ENCODE measurements at regions not wholly inside any gene's neighbourhood (a gene's known extent, or its start where the extent isn't known, plus 50 kb on each side); places are given as distances from the start of the nearest gene placed in this dataset.

DNA sequence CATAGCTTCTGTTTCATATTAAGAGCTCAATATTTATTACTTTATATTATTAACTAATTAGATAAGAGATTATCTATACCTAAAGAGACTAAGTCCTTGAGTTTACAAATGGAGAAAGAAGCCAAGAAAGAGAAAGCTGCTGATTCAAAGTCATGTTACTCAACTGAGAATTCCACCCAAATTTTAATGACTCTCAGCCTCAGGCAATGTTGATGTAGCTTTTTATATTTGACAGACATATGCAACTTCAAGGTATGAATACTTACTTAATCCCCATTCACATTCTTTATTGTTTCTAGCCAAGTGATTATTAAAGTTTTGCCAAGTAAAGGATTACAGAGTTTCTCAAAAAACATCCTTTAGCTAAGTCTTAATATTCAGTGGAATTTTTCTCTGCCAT is 527.5 kb upstream of the NMUR2 start:
- H3K27ac ChIP-seq (ENCODE audit: low read length) = no peak overlapping the region
- no peak overlapping the region for H3K4me3 ChIP-seq (ENCODE audit: low read depth in 1 of 2, low read length in 2 of 2)
- H3K27me3 ChIP-seq (ENCODE audit: insufficient read depth, low read length, poor library complexity) = no peaks in the 10 kb centered on the region
- H3K9ac ChIP-seq (ENCODE audit: low read depth, low read length) = no peak overlapping the region
- H3K4me2 ChIP-seq (ENCODE audit: insufficient read depth, low read length) = no peak overlapping the region
- no peaks in the 10 kb centered on the region for H3K9me3 ChIP-seq (ENCODE audit: insufficient read depth, low read length, severe bottlenecking)
- no peaks in the 10 kb centered on the region for H3K79me2 ChIP-seq (ENCODE audit: insufficient read depth, low read length)
- H3K36me3 ChIP-seq (ENCODE audit: insufficient read depth, low read length) = no peaks in the 10 kb centered on the region
- no peaks in the 10 kb centered on the region for H3K4me1 ChIP-seq (ENCODE audit: insufficient read depth, low read length)
- H2AFZ ChIP-seq (ENCODE audit: low read depth, low read length) = no peak overlapping the region
- no peaks in the 10 kb centered on the region for H4K20me1 ChIP-seq (ENCODE audit: insufficient read depth, low read length)
- DNase-seq (no peak), ATAC-seq (ENCODE audit: insufficient read depth, low read depth) (no peak)
- TF ChIP-seq CTCF (IDR thresholded peaks at IDR 0.05; ENCODE audit: borderline replicate concordance, extremely low read depth, low read length, poor library complexity, severe bottlenecking) = no peak
- no peak for TF ChIP-seq EZH2 (IDR thresholded peaks at IDR 0.05; ENCODE audit: borderline replicate concordance, low read depth, low read length, severe bottlenecking)

- Histone ChIP-seq H3K9ac (ENCODE audit: low read depth, low read length) (no peak overlapping the region), H3K27ac (ENCODE audit: low read length) (no peak overlapping the region), H3K79me2 (ENCODE audit: insufficient read depth, low read length) (no peaks in the 10 kb centered on the region), H2AFZ (ENCODE audit: low read depth, low read length) (no peak overlapping the region), H3K27me3 (ENCODE audit: insufficient read depth, low read length, poor library complexity) (no peaks in the 10 kb centered on the region), H3K4me1 (ENCODE audit: insufficient read depth, low read length) (no peaks in the 10 kb centered on the region), H3K9me3 (ENCODE audit: insufficient read depth, low read length, severe bottlenecking) (no peaks in the 10 kb centered on the region), H3K4me3 (ENCODE audit: low read depth in 1 of 2, low read length in 2 of 2) (no peak overlapping the region), H3K4me2 (ENCODE audit: insufficient read depth, low read length) (no peak overlapping the region), H4K20me1 (ENCODE audit: insufficient read depth, low read length) (no peaks in the 10 kb centered on the region), H3K36me3 (ENCODE audit: insufficient read depth, low read length) (no peaks in the 10 kb centered on the region)
- no peak for ATAC-seq (ENCODE audit: insufficient read depth, low read depth)
- no peak for DNase-seq
- TF ChIP-seq EZH2 (IDR thresholded peaks at IDR 0.05; ENCODE audit: borderline replicate concordance, low read depth, low read length, severe bottlenecking) = no peak
These were observed 528.0 kb upstream of the NMUR2 start for GRCh38 chr5:152933056-152933455.

DNA sequence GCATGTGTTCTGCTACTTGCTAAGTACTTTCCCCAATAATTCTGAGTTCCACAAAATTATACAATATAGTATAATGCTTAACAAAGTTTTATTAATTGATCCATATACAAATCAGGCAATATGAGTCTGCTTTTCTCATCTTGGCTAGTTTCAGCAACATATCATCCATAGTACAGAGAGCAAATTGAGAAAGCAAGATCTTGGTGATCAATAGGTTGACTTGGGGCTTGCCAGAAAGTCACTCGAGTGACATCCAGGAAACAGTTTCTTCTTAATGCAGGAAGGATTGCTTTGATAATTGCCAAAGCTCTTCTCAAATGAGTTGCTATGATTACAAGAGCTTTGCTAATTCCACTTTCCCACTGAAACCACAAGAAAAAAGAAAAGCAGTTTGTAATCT is 533.6 kb upstream of the NMUR2 start:
- no peak overlapping the region for H2AFZ ChIP-seq (ENCODE audit: low read depth, low read length)
- TF ChIP-seq CTCF (IDR thresholded peaks at IDR 0.05; ENCODE audit: borderline replicate concordance, extremely low read depth, low read length, poor library complexity, severe bottlenecking) (no peak), EZH2 (IDR thresholded peaks at IDR 0.05; ENCODE audit: borderline replicate concordance, low read depth, low read length, severe bottlenecking) (no peak)

DNA sequence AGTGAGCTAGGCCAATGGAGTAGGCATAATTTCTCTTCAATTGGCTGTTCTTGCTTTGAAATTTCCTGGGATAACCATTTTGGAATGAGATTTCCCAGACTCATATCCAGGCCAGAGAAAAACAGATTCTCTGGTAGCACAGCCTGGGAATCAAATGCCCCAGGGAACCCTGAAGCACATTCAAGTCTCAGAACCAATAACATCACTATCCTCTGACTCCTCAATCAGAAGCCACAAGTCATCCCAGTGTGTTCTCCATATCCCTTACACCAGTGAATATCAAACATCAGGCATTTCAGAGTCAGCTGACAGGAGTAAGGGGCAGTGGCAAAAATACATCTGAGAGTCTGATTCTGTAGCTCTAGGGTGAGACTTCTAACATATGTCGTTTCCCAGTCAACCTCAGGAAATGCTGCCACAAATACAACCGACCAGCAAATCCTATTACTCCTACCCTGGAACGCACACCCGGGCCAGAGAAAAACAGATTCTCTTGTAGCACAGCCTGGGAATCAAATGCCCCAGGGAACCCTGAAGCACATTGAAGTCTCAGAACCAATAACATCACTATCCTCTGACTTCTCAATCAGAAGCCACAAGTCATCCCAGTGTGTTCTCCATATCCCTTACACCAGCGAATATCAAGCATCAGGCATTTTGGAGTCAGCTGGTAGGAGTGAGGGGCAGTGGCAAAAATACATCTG is 537.7 kb upstream of the NMUR2 start:
- no peak overlapping the region for H2AFZ ChIP-seq (ENCODE audit: low read depth, low read length)
- no peaks in the 10 kb centered on the region for H4K20me1 ChIP-seq (ENCODE audit: insufficient read depth, low read length)
- DNase-seq (no peak), ATAC-seq (ENCODE audit: insufficient read depth, low read depth) (no peak)
- H3K79me2 ChIP-seq (ENCODE audit: insufficient read depth, low read length) = no peaks in the 10 kb centered on the region
- H3K27me3 ChIP-seq (ENCODE audit: insufficient read depth, low read length, poor library complexity) = no peaks in the 10 kb centered on the region
- no peak overlapping the region for H3K27ac ChIP-seq (ENCODE audit: low read length)
- H3K36me3 ChIP-seq (ENCODE audit: insufficient read depth, low read length) = no peaks in the 10 kb centered on the region
- no peaks in the 10 kb centered on the region for H3K9me3 ChIP-seq (ENCODE audit: insufficient read depth, low read length, severe bottlenecking)
- H3K4me3 ChIP-seq (ENCODE audit: low read depth in 1 of 2, low read length in 2 of 2) = no peak overlapping the region
- H3K9ac ChIP-seq (ENCODE audit: low read depth, low read length) = no peak overlapping the region
- no peak for TF ChIP-seq EZH2 (IDR thresholded peaks at IDR 0.05; ENCODE audit: borderline replicate concordance, low read depth, low read length, severe bottlenecking)
- TF ChIP-seq CTCF (IDR thresholded peaks at IDR 0.05; ENCODE audit: borderline replicate concordance, extremely low read depth, low read length, poor library complexity, severe bottlenecking) = no peak
- no peak overlapping the region for H3K4me2 ChIP-seq (ENCODE audit: insufficient read depth, low read length)
- no peaks in the 10 kb centered on the region for H3K4me1 ChIP-seq (ENCODE audit: insufficient read depth, low read length)

More for the DNA sequence above, 533.6 kb upstream of the NMUR2 start:
- no peaks in the 10 kb centered on the region for H3K27me3 ChIP-seq (ENCODE audit: insufficient read depth, low read length, poor library complexity)
- H4K20me1 ChIP-seq (ENCODE audit: insufficient read depth, low read length) = no peaks in the 10 kb centered on the region
- ATAC-seq (ENCODE audit: insufficient read depth, low read depth) (no peak), DNase-seq (no peak)
- H3K9ac ChIP-seq (ENCODE audit: low read depth, low read length) = no peak overlapping the region
- H3K4me3 ChIP-seq (ENCODE audit: low read depth in 1 of 2, low read length in 2 of 2) = no peak overlapping the region
- no peak overlapping the region for H3K27ac ChIP-seq (ENCODE audit: low read length)
- H3K79me2 ChIP-seq (ENCODE audit: insufficient read depth, low read length) = no peaks in the 10 kb centered on the region
- H3K36me3 ChIP-seq (ENCODE audit: insufficient read depth, low read length) = no peaks in the 10 kb centered on the region
- H3K4me2 ChIP-seq (ENCODE audit: insufficient read depth, low read length) = no peak overlapping the region
- H3K9me3 ChIP-seq (ENCODE audit: insufficient read depth, low read length, severe bottlenecking) = no peaks in the 10 kb centered on the region
- H3K4me1 ChIP-seq (ENCODE audit: insufficient read depth, low read length) = no peaks in the 10 kb centered on the region

Measured in DND-41 (cell line).